Dendritic cell treated with granulocyte-macrophage colony-stimulating factor and Interleukin-4, amounts not matched to agents 40 ng/mL and 50 ng/mL, for 4 days (primary cell): ENCODE measurements at regions not wholly inside any gene's neighbourhood (a gene's known extent, or its start where the extent isn't known, plus 50 kb on each side); places are given as distances from the start of the nearest gene placed in this dataset.

Source experiments
- H3K27ac Mint-ChIP-seq: one replicate; pipeline ENCODE4 v1.8.0; 2022; ENCODE audit warnings: mild to moderate bottlenecking, mixed read lengths
- H3K27me3 Mint-ChIP-seq: one replicate; pipeline ENCODE4 v1.8.0; 2022; ENCODE audit warnings: mild to moderate bottlenecking, mixed read lengths
- H3K36me3 Mint-ChIP-seq: one replicate; pipeline ENCODE4 v1.8.0; 2022; ENCODE audit warnings: low read depth, mixed read lengths
- H3K4me1 Mint-ChIP-seq: one replicate; pipeline ENCODE4 v1.8.0; 2022; ENCODE audit warnings: low read depth, mixed read lengths
- H3K4me3 Mint-ChIP-seq: one replicate; pipeline ENCODE4 v1.8.0; 2022; ENCODE audit warnings: mild to moderate bottlenecking, moderate library complexity, mixed read lengths
- H3K9me3 Mint-ChIP-seq: one replicate; pipeline ENCODE4 v1.8.0; 2022; ENCODE audit warnings: mixed read lengths
- intact Hi-C: fragments of 100-400 bp; cut with micrococcal nuclease; formaldehyde crosslinking; loops from one replicate; pipeline ENCODE4 v1.15.0; 2022

DNA sequence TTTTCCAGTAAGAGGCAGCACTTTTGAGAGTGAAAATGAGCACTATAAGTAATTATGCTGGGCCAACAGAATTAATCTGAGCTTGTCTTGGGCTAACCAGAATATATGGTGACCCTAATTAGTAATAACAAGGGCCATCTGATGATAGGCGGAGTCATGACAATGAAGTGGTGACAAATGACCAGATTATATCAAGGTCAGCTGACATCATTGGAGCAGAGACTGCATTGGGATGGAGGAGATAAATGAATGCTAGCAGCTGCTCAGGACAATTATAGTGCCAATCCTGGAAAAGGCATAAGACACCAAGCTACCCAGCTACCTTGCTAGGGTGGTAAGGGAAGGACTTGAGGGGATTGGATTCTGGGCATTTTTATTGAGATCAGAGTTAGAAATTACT is 1548.7 kb downstream of the RPA4 start:
- no peak overlapping the region for H3K4me3 Mint-ChIP-seq
- H3K9me3 Mint-ChIP-seq, result no peaks in the 10 kb centered on the region
- no peaks in the 10 kb centered on the region for H3K36me3 Mint-ChIP-seq
- no peaks in the 10 kb centered on the region for H3K27me3 Mint-ChIP-seq
- no peaks in the 10 kb centered on the region for H3K4me1 Mint-ChIP-seq
- intact Hi-C loops, result no loop called here
- no peak overlapping the region for H3K27ac Mint-ChIP-seq

DNA sequence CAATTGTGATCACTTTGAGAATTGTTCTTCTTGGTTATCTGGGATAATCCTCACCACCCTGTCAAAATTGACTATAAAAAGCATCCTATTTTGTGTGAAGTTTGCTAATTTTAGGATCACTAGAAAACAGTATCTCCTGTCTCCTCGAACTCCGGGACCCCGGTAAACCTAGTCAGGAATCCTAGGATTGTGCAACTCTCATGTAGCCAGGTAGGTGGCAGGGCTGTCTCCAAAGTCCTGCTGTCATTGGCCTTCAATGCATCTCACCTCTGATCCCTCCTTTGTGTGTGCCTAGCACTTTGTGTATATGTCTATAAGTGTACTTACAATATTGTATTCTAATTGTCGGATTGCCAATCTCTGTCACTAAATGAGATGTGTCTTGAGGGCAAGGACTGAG is 1564.8 kb downstream of the RPA4 start:
- intact Hi-C loops, result no loop called here
- H3K27me3 Mint-ChIP-seq, result no peaks in the 10 kb centered on the region
- H3K27ac Mint-ChIP-seq, result no peak overlapping the region
- no peaks in the 10 kb centered on the region for H3K9me3 Mint-ChIP-seq
- no peaks in the 10 kb centered on the region for H3K36me3 Mint-ChIP-seq
- H3K4me3 Mint-ChIP-seq, result no peak overlapping the region
- H3K4me1 Mint-ChIP-seq, result no peaks in the 10 kb centered on the region

DNA sequence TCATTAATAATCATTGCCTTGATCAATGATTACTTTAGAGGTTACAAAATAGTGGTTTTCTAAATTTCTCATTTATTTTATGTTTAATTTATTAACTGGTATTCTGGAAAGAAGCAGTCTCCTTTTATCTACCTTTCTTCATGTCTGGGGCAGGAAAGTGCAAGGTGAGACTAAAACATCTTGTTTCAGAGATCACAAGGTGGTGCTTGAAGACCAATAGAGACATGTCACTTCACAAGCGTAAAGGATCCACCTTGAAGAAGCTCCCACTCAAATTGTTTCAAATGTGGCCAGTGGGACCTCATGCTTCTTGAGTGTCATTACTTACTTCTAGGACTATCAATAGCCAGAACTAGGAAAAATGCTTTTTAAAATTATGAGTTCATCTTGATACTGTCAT is 1568.7 kb downstream of the RPA4 start:
- H3K9me3 Mint-ChIP-seq, result no peaks in the 10 kb centered on the region
- H3K4me3 Mint-ChIP-seq, result no peak overlapping the region
- no peak overlapping the region for H3K27ac Mint-ChIP-seq
- intact Hi-C loops, result no loop called here
- no peaks in the 10 kb centered on the region for H3K4me1 Mint-ChIP-seq
- no peaks in the 10 kb centered on the region for H3K36me3 Mint-ChIP-seq
- no peaks in the 10 kb centered on the region for H3K27me3 Mint-ChIP-seq

DNA sequence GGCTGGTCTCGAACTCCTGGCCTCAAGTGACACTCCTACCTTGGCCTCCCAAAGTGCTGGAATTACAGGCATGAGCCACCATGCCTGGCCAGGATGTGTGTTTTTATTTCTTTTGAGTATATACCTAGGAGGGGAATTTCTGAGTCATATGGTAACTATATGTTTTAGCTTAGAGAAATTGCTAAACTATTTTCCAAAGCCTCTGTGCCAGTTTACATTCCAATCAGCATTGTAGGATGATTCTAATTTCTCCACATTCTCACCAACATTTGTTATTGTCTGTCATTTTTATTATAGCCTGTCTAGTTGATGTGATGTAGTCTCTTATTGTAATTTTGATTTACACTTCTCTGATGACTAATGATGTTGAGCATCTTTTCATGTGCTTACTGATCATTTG is 1576.0 kb downstream of the RPA4 start:
- no peak overlapping the region for H3K4me3 Mint-ChIP-seq
- no peaks in the 10 kb centered on the region for H3K9me3 Mint-ChIP-seq
- no peak overlapping the region for H3K27ac Mint-ChIP-seq
- no peaks in the 10 kb centered on the region for H3K27me3 Mint-ChIP-seq
- intact Hi-C loops, result no loop called here
- no peaks in the 10 kb centered on the region for H3K4me1 Mint-ChIP-seq
- no peaks in the 10 kb centered on the region for H3K36me3 Mint-ChIP-seq

DNA sequence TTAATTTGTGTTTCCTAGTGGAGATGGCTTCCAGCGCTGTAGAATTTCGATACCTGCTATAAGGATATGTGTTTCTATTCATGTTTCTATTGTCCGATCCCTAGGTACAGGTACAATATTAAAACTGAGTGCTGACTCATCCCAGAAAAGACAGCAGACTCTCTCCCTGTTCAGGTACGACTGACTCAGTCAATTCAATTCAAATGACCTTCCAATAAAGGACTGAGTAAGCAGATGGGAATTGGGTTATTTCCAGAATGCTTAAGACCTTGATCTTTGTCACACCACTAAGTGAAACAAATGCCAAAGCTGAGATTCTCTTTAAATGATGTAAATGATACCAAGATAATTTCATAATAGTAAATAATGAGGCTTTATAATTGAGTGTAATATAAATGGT is 1596.9 kb downstream of the RPA4 start:
- no peaks in the 10 kb centered on the region for H3K36me3 Mint-ChIP-seq
- no peak overlapping the region for H3K27ac Mint-ChIP-seq
- no peaks in the 10 kb centered on the region for H3K27me3 Mint-ChIP-seq
- no peaks in the 10 kb centered on the region for H3K4me1 Mint-ChIP-seq
- no peak overlapping the region for H3K4me3 Mint-ChIP-seq
- no peaks in the 10 kb centered on the region for H3K9me3 Mint-ChIP-seq
- intact Hi-C loops, result no loop called here

DNA sequence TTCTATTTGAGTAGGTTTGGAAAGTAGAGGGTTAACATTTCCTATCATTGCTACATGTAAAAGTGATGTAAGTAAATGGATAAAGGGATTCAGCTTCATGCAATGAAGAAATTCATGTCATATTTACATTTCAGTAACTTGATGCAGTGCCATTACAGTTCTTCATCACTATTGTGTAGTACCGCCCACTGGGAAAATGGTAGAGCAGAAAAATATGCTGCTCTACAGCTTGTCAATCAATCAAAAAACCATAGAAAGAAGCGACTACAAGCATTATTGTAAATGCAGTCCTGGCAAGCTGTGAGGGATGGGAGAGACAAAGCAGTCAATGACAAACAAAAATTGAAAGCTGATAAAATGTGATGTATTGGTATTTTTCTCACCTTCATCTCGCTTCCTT is 1597.9 kb downstream of the RPA4 start:
- intact Hi-C loops, result no loop called here
- Mint-ChIP-seq H3K27ac (no peak overlapping the region), H3K9me3 (no peaks in the 10 kb centered on the region), H3K4me1 (no peaks in the 10 kb centered on the region), H3K4me3 (no peak overlapping the region), H3K36me3 (no peaks in the 10 kb centered on the region), H3K27me3 (no peaks in the 10 kb centered on the region)

DNA sequence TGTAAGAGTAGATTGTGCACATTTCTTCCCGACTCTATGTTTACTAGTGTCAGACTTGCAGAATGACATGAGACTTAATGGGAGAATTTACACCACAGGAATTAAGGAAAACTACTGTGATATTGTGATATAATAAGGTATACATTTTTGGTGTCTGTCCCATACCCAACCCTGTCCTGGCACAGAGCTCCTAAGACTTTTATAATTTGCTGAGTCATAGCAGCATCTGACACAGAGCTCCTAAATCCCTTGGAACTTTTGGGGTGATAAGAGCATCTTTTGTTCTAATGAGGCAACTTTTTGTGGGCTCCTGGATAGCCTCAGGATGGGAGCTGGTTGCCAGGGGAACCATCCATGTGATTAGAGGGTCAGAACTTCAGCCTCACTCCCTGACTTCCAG is 1607.0 kb downstream of the RPA4 start:
- Mint-ChIP-seq H3K4me3 (no peak overlapping the region), H3K4me1 (no peaks in the 10 kb centered on the region), H3K27me3 (no peaks in the 10 kb centered on the region), H3K36me3 (no peaks in the 10 kb centered on the region), H3K27ac (no peak overlapping the region), H3K9me3 (no peaks in the 10 kb centered on the region)
- intact Hi-C loops, result no loop called here

DNA sequence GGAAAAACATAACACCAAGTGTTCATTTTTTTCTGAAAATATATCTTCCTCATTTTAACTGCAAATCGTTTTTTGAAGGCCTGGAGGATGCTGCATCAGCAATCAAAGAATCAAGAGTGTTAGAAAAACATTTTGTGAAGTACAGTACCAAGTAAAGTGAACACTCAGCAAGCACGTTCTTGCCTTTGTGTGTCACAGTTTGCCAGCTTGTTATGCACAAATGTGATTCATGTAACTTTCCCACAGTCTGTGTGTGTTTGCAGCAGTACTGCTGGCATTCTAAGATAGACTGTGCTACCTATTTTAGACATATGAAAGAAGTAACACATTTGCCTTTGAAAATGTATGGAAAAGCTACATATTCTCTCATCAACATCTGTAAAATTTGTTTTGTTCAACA is 1617.7 kb downstream of the RPA4 start:
- Mint-ChIP-seq H3K27ac (no peak overlapping the region), H3K4me1 (no peaks in the 10 kb centered on the region), H3K36me3 (no peaks in the 10 kb centered on the region), H3K27me3 (no peaks in the 10 kb centered on the region), H3K9me3 (no peaks in the 10 kb centered on the region), H3K4me3 (no peak overlapping the region)
- intact Hi-C loops, result no loop called here

DNA sequence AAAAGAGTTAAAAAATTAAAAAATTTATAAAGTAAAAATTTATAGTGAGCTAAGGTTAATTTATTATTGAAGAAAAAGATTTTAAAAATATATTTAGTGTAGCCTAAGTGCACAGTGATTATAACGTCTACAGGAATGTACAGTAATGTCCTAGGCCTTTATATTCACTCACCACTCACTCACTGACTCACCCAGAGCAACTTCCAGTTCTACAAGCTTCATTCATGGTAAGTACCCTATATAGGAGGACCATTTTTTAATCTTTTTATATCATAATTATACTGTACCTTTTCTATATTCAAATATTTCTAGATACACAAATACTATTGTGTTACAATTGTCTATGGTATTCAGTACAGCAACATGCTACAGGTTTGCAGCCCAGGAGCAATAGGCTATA is 1623.2 kb downstream of the RPA4 start:
- Mint-ChIP-seq H3K9me3 (no peaks in the 10 kb centered on the region), H3K27ac (no peak overlapping the region), H3K4me1 (no peaks in the 10 kb centered on the region), H3K36me3 (no peaks in the 10 kb centered on the region), H3K27me3 (no peaks in the 10 kb centered on the region), H3K4me3 (no peak overlapping the region)
- intact Hi-C loops, result no loop called here

DNA sequence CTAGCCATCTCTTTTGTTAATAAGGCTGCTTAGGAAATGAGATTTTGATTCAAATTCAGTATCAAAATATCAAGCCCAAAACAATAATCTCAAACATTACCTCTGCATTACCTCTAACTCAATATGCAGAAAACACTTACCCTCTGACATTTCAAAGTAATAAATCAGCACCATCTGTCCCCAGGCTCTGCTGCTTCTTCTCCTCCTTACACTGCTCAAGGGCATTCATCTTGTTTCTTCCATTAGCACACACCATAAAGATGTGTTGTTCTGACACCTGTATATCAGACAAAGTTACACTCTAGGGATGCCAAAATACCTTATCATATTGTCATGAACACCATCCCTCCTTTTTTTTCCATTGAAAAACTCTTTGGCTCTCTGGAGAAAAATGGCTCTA is 1630.3 kb downstream of the RPA4 start:
- H3K4me3 Mint-ChIP-seq, result no peak overlapping the region

DNA sequence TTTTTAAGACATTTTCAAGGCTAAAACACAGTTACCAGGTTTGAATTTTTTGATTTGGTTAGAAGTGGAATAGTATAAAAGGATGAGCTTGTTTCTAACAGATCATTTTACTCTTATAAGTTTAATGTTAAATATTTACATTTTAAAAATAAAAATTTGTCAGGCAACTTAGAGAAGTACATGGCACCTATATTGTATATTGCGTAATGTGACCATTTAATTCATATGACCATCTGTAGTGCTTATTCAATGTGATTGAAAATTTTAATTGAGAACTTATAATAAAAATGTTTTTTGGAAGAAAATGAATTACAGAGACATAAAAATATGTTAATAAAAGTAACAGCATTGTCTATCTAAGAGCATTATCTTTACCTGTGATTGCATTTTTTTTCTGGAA is 1632.4 kb downstream of the RPA4 start:
- Mint-ChIP-seq H3K9me3 (no peaks in the 10 kb centered on the region), H3K4me3 (no peak overlapping the region), H3K27ac (no peak overlapping the region), H3K36me3 (no peaks in the 10 kb centered on the region), H3K27me3 (no peaks in the 10 kb centered on the region), H3K4me1 (no peaks in the 10 kb centered on the region)
- intact Hi-C loops, result no loop called here

More for the DNA sequence above, 1630.3 kb downstream of the RPA4 start:
- no peaks in the 10 kb centered on the region for H3K27me3 Mint-ChIP-seq
- no peaks in the 10 kb centered on the region for H3K9me3 Mint-ChIP-seq
- H3K27ac Mint-ChIP-seq, result no peak overlapping the region
- H3K36me3 Mint-ChIP-seq, result no peaks in the 10 kb centered on the region
- intact Hi-C loops, result no loop called here
- no peaks in the 10 kb centered on the region for H3K4me1 Mint-ChIP-seq

DNA sequence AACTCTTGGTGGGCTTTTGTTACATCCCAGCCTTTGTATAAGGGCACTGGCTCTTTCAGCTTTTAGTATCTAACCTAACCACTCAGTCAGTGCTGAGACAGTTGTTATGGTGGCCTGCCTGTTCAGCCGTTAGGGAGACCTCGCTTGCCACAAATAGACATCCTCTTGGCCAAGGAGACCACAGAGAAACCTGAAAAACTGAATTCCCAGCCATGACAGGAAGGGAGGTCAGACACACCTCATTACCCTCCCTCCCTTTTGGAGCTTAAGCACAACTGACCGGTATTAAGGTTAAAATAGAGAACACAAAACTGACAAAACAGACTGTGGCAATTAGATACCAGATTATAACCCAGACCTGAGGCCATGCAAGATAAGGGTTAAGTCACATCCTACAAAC is 1639.3 kb downstream of the RPA4 start:
- Mint-ChIP-seq H3K4me1 (no peaks in the 10 kb centered on the region), H3K36me3 (no peaks in the 10 kb centered on the region), H3K9me3 (peaks cover 22% of the 10 kb centered on the region), H3K27ac (no peak overlapping the region), H3K4me3 (no peak overlapping the region), H3K27me3 (no peaks in the 10 kb centered on the region)
- intact Hi-C loops, result no loop called here

DNA sequence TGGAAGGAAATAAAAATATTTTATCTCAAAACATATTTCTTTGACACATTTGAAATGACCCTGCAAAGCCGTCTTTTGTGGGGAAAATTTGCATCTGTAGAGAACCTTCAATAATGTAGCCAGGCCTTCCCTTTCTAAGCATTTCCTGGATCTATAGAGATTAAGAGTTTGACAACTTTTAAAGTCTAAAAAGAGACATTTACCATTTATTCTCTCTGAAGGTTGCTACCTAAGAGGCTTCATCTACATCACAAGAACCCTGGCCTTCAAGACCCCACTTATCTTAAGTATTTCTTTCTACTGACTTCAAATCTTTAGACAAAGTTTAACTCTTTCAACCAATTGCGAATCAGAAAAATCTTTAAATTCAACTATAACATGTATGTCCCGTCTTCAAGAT is 1639.8 kb downstream of the RPA4 start:
- peaks cover 27% of the 10 kb centered on the region for H3K9me3 Mint-ChIP-seq
- H3K36me3 Mint-ChIP-seq, result no peaks in the 10 kb centered on the region
- no peaks in the 10 kb centered on the region for H3K4me1 Mint-ChIP-seq
- intact Hi-C loops, result no loop called here
- no peak overlapping the region for H3K4me3 Mint-ChIP-seq
- no peak overlapping the region for H3K27ac Mint-ChIP-seq
- no peaks in the 10 kb centered on the region for H3K27me3 Mint-ChIP-seq

DNA sequence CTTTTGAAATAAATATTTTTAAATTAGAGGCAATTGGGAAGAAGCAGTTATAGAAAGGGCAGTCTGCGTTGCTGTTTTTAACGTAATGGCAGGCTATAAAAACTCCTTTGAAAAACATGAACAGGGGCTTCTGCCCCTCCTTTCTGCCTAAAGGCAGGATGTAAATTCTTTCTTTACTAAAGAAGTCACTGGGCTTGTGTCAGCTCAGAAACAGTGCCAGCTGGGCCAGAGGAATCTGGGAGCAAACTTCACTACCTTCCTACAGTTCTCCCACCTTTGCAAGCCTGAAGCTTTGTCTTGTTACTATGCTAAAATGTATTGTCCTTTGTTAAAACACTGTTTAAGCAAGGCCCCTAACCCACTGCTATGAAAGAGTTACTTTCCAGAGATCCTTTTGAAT is 1664.8 kb downstream of the RPA4 start:
- intact Hi-C loops, result no loop called here
- Mint-ChIP-seq H3K4me3 (no peak overlapping the region), H3K36me3 (no peaks in the 10 kb centered on the region), H3K27me3 (no peaks in the 10 kb centered on the region), H3K9me3 (peaks cover 8% of the 10 kb centered on the region), H3K4me1 (no peaks in the 10 kb centered on the region), H3K27ac (no peak overlapping the region)

DNA sequence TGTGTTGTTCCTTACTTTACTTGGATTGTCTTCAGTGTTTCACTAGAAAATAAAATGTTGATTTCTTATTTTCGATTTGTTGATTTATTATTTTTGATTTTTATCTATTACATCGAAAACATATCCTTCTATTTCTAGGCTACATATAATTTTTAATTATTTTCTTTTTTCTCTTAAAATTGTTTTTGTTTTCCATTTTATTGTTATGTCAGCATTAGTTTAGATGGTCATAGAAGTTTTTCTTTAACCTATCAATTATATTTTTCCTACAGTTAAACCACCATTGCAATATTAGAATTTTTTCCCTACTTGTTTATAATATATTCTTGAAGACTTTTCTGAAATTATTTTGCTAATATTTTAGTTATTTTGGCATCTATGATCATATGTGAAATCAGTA is 1685.1 kb downstream of the RPA4 start:
- H3K4me1 Mint-ChIP-seq, result no peaks in the 10 kb centered on the region
- intact Hi-C loops, result no loop called here

DNA sequence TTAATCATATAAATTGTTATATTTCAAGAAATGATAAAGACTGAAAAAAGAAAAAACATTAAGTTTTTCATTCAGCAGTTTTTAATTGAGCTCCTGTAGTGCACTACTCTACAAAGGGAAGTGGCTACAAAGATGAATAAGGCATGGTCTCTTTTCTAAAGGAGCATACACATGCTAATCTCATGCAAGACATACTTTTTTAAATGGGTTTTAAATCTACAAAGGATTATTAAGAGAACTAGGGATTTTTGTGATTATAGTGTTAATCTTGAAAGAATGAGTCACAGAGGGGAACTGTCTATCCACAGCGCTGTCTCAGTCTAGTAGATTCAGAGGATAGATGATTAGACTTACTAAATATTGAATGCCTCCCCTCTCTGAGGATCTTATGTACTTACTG is 1722.2 kb downstream of the RPA4 start:
- H3K4me1 Mint-ChIP-seq, result no peaks in the 10 kb centered on the region
- intact Hi-C loops, result no loop called here
- H3K27me3 Mint-ChIP-seq, result no peaks in the 10 kb centered on the region
- H3K9me3 Mint-ChIP-seq, result no peaks in the 10 kb centered on the region
- H3K4me3 Mint-ChIP-seq, result no peak overlapping the region
- no peaks in the 10 kb centered on the region for H3K36me3 Mint-ChIP-seq
- no peak overlapping the region for H3K27ac Mint-ChIP-seq

More for the DNA sequence above, 1685.1 kb downstream of the RPA4 start:
- no peak overlapping the region for H3K27ac Mint-ChIP-seq
- no peaks in the 10 kb centered on the region for H3K36me3 Mint-ChIP-seq
- H3K27me3 Mint-ChIP-seq, result no peaks in the 10 kb centered on the region
- no peak overlapping the region for H3K4me3 Mint-ChIP-seq
- no peaks in the 10 kb centered on the region for H3K9me3 Mint-ChIP-seq
